ENCODE measurements at regions not wholly inside any gene's neighbourhood (a gene's known extent, or its start where the extent isn't known, plus 50 kb on each side); places are given as distances from the start of the nearest gene placed in this dataset.

- DNase-seq = no peak
Measured at GRCh38 chr10:29098423-29098822, 190.4 kb upstream of the LYZL1 start.

DNA sequence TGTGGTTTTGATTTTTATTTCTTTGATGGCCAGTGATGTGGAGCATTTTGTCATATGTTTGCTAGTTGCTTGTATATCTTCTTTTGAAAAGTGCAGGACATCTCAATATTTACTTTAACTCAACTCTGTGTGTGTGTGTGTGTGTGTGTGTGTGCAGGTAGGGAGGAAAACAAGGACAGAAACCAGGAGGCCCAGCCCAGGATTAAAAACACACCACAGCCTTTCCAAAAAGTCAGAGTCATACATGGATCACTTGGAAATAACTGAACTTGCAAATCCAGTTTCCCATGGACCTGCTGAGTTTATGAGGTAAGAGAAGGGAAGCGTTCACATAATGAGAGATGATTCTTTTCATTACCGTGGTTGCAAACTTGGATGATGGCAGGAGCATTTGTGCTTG is 189.9 kb upstream of the LYZL1 start:
- DNase-seq = no peak

- DNase-seq = no peak
Measured at GRCh38 chr10:29099415-29099814, 189.5 kb upstream of the LYZL1 start.

GRCh38 chr10:29100505-29100904 is 188.4 kb upstream of the LYZL1 start:
- DNase-seq = no peak

DNA sequence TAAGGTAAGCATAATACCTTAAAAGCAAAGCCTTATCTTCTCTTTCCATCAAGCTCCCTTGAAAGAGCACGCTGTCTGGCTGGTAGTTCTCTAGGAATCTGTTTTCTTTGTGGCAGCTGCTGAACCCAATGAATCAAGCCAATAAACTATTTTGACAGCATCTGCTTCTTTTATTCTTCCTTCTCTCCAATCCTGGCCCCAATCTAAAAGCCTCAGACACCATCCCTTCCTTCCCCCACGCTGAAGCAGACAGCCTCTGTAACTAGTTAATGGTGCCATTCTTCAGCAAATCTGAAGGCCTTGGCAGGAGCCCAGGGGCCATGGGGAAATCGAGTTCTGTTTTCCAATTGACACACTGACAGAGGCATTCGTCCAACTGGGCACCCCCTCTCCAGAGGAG is 186.6 kb upstream of the LYZL1 start:
- DNase-seq = no peak

DNA sequence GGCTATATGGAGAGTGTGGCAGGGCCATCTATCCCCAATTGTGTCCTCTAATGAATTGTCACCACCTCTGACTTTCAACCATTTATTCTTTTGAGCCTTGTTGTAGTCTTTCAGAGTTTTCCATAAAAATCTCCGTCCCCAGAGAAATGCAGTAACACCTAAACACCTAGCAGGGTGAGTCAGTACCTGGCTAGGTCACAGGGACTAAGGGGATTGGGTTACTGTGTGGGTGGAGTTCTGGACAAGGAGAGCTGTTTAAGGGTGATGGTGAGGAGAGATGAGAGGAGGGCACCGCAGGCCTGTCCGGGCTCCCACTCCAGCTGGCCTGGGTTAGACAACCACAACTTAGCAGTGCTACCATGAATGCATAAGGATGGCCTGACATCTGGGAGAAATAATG is 186.2 kb upstream of the LYZL1 start:
- DNase-seq = no peak

GRCh38 chr10:29104661-29105399 is 184.0 kb upstream of the LYZL1 start:
- no peak for DNase-seq

DNA sequence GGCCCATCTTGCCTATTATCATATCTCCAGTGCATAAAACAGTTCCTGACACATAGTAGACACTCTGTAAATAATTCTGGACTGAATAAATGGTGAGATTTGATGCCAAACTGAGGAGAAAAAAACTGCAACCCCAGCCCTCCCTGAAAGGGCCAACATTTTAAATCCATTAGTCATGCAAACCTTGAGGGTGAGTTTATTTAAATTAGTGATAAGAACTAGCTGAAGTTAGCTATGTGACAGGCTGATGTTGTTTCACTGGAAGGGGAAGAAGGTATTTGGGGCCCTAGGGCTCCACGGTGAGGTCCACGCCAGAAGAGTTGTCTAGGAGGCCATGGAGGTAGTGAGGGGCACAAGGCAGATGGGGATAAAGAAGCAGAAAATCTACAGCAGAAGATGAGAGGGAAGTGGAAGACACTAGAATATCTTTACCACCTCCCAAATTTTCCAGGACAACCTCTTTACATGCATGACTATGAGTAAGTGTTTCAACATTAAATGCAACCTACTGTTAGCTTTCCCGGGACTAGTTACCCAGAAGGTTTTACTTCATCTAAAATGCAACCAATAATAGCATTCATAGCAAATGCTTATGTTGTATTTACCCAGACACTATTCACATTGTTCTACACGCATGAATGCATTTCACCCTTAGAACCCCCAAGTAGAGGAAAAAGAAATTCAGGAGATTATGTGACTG is 183.2 kb upstream of the LYZL1 start:
- DNase-seq = no peak

- no peak for DNase-seq
Measured at GRCh38 chr10:29106287-29106686, 182.6 kb upstream of the LYZL1 start.

GRCh38 chr10:29107866-29108498 is 180.9 kb upstream of the LYZL1 start:
- DNase-seq = no peak

DNA sequence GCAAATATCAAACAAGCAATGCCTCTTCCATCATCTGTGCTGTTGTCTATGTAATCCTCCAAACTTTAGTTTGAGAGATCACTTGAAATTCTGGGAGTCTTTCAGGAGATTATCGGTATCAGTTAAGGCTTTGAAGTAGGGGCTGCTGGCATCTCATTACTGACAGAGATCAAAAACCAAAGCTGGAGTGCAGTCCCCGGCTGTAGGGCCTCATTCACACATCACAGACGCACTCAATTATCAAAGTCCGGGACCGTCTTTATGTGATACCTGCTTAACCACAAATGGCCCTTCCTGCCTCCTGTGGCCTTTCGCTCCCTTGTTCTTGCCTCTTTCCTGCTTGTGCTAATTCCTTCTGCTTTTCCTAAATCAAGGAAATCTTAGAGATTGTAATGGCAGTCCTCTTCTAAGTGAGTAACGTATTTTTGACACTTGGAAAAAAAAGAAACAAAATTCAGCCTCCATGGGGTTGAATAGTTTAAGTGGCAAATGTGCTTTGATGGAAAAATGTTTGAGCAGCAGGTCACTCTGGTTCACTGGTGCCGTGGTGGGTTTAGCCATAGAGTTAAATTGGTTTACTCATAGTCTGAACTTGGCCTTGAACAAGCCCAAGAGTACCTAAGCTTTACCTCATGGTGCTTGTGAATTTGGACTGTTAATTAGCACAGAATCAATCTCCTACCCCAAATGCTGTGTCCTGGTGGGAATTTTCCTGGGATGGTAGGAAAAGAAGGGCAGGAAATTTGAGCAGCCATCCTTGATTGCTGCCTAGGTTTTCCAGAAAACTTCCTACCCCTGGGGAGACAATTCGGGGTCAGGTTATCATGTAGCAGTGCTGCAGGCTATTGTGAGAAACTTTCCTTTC is 178.9 kb upstream of the LYZL1 start:
- DNase-seq = no peak

DNA sequence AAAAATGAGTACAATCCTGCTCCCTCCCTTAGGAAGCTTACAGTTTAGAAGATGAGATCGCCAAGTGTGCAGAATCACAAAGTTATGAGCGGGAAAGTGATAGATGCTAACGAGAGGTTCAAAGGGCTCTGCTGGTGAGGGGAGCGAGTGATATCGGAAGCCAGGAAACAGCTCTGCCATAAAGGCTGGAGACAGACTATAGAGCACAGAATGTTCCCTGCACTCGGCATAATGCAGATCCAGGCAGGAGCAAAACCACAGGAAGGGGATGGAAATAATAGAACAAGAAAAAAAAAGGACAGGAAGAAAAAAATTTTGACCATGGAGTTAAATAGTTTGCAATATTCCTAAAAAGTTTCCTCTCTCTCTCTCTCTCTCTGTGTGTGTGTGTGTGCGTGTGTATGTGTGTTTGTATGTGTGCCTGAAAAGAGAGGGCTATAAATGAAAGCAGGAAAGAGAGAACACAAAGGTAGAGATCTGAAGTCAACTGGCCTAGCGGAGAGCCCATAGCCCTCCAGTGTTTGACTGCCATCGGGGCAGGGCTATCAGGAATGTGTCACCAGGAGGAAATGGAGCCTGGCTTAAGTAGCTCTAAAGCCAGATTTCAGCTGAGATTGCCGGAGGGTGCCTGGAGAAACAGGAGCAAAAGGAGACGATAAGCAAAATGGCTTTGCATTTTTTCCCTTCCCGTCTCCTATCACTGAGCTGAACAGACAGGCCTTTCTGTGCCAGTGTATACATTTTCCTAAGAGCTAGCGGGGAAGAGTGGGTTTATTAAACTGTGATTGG is 175.8 kb upstream of the LYZL1 start:
- DNase-seq = no peak

DNA sequence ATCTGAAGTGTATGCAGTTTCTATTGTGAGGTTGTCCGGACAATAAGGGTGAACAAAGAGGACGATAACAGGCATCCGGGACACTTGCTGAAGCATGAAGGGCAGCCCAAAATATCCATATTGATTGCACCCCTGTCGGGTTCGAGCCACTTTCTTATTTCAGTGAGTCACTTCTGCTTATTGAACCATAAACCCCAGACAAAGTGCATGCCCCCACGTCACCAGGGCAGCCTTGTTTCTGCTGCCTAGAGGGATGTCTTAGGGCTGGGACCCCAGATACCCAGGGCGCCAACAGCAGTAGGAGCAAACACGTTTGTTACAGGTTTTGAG is 175.3 kb upstream of the LYZL1 start:
- DNase-seq = no peak

GRCh38 chr10:29114141-29114540 is 174.7 kb upstream of the LYZL1 start:
- no peak for DNase-seq

DNA sequence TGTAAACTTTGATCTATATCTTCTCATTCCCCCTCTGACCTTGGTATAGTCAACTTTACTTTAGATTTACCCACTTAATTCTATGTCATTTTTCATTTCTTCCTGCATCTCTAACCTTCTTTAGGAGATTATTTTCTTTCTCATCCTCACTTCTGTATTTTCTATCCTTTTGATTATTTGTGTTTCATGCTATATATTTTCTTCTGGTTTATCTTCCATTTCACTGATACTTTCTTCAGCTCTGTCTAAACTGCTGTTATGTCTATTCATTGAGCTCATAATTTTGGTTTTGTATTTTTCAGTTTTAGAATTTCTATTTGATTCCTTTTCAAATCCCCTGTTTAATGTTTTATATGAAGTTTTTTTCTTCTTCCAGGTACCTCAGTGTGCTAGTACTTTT is 171.1 kb upstream of the LYZL1 start:
- no peak for DNase-seq

DNA sequence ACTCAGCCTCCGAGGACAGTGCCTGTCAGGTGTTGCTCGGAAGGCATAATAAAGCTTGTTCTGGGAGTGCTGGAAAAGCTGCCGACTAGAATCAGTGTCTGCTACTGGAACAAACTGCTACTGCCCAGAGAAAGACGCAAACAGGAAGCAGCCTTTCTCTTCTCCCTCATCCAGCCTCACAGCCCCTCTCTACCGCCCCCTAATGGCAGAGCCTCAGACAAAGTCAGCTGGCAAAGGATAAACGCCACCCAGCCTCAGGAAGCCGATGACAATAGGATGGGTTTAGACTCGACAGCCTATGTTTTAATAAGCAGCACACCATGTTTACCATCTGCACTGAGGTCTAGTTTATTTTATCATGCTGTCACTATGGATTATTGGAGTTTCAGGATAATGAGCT is 169.5 kb upstream of the LYZL1 start:
- DNase-seq = peak; percentile 4

DNA sequence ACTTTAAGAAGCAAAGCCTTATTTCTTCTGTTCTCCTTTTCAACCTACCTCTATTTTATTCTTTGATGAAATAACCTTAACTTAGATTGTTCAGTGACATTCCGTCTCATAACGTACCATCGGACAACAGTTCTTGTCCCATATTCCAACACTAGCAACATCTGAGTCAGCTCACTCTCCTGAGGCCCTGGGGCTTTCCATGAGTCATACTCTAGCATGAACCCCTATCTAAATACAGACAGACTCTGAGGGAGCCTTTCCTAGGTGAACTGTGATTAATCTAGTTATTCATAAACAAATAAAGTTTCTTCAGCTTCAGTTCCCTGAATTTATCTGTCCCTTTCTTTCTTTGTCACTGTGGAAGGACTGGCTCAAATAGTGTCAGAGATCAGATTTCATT is 168.7 kb upstream of the LYZL1 start:
- DNase-seq = no peak

DNA sequence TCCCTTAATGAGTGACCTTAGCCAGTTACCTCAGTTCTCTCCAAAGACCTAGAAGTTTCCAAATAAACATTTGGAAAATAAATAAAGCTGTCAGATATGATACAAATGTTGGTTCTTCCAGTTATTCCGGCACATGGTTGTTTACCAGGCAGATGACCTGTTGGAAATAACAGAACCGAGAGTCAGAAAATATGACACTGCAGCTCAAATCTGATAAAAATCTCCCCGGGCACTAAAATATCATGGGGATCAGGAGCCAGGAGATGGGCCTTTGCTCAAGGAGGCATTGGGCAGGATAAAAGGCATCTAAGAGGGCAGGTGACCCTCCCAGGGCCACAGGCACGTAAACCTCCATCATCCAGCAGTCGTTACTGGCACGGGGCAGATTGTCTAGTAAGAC is 164.0 kb upstream of the LYZL1 start:
- DNase-seq = no peak

GRCh38 chr10:29127037-29127700 is 161.7 kb upstream of the LYZL1 start:
- DNase-seq = no peak

DNA sequence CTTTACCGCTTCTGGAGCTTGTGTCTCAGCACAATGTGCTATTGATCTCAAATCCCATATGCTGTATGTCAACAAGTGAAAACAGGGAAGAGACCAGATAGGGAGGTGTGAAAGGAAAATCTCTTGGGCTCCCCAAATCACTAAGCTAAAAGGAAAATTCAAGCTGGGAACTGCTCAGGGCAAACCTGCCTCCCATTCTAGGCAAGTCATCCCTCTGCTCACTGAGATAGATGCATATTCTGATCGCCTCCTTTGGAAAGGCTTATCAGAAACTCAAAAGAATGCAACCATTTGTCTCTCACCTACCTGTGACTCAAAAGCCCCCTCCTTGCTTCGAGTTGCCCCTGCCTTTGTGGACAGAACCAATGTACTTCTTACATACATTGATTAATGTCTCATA is 161.1 kb upstream of the LYZL1 start:
- no peak for DNase-seq

GRCh38 chr10:29130190-29130673 is 158.6 kb upstream of the LYZL1 start:
- no peak for DNase-seq

All from MV-4-11 (cell line).